HPDE6-E6E7 (cell line): ENCODE measurements at regions not wholly inside any gene's neighbourhood (a gene's known extent, or its start where the extent isn't known, plus 50 kb on each side); places are given as distances from the start of the nearest gene placed in this dataset.
"Not testable (repeated sequence)": the region's sequence is repeated elsewhere in the genome, so short reads cannot be mapped to it uniquely, and the experiment has no call there.

Experiments used
- DNase-seq: peaks from one replicate; pipeline ENCODE4 v3.0.0; 2011; ENCODE audit warnings: missing footprints; ENCODE audit errors: extremely low spot score

DNA sequence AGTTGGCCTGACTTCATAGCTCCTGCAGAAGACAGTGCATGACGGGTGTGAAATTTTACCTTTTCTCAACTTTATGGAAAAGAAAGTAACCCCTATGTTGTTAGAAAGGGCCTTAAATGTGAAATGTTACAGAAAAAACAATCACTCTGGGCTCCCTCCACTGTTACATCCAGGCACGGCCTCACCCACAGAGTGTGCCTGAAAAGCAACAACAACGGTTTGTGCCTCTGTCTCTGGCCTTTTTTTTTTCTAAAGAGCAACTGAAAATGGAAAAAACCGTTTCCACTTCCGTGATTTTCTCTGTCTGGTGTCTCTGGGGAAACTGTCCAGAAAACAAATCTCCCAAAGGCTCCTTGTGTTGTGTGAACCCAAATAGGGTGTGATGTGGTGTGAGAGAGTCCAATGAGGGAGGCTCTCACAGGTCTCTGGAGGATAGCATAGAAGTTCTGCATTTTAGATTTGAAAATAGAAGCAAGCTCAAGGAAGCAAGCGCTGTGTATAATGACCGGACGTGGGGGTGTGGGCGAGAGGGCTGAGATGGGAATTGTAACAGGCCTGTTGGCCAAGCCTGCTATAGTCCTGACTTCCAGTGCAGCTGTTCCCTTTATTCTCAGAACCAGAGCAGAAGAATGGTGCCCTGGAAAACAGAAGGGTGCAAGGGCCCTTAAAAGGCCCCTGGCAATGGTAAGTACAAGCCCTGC lies 221.8 kb upstream of the TUT7 start:
- DNase-seq: no peak

DNA sequence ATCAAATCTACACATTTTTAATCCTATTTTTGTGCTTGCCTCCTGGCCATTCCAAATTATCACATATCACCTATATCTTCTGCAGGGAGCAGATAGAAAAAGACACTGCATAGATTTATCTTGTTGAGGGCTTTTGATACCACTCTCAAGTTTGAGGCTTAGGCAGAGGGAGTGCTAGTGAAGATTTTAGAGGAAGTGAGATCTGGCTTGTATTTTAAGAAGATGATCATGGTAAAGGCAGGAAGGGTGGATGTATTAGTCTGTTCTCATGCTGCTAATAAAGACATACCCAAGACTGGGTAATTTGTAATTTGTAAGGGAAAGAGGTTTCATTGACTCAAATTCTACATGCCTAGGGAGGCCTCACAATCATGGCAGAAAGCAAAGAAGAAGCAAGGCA lies 220.9 kb upstream of the TUT7 start:
- DNase-seq: no peak

DNA sequence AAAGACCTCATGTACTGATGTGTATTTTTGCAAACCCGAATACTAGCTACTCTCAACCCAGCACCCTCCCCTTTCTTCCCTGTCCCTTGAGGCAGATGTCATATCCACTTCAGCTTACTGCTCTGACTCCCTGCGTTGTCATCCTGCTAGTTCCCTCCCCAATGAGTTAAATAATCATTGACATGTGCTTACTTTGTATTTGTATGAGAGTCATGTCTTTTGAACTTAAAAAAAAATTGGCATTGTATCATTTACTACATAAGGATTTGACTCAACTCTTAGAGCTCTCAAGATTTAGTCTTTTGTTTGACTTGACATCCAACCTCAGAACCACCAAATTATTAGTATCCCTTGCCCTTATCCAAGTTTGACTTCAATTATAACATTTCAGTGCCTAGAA lies 219.7 kb upstream of the TUT7 start:
- no peak for DNase-seq

DNA sequence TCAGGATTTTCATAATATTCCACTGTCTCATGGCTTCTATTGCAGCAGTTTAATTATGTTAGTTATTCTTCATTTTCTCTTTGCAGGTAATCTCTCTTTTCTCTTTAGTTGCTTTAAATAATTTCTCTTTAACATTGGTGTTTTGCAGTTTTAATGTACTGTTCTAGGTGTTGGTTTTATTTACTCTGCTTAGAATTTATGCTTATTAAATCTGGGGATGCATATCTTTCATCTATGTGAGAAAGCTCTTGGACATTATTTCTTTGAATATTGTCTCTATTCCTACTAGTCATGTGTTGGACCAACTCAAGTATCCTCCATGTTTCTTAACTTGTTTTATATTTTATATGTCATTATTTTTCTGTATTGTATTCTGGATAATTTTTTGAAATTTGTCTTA lies 218.7 kb upstream of the TUT7 start:
- no peak for DNase-seq

DNA sequence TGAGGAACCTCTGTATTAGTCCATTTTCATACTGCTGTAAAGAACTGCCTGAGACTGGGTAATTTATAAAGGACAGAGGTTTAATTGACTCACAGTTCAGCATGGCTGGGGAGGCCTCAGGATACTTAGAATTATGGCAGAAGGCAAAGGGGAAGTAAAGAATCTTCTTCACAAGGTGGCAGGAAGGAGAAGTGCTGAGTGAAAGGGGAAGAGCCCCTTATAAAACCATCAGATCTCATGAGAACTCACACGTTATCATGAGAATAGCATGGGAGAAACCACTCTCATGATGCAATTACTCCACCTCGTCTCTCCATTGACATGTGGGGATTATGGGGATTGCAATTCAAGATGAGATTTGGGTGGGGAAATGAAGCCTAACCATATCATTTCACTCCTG lies 211.4 kb upstream of the TUT7 start:
- DNase-seq: not testable (repeated sequence)

DNA sequence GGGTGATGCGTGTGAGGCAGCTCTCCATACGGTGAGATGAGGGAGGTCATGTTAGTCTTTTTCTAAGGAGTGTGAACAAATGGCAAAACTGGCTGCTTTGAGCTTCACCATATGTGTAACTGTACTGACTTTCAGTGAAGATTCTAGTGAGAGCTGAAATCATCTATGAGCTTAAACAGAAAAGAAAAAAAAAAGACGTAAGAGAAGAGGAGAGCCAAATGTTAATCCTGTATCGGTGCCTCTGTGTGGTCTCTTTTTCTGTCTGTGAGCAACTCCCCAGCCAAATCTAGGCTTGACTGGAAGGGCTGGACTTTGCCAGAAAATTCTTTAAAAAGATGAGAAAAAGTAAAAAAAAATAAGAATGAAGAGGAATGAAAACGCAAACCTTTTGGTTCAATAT lies 209.7 kb upstream of the TUT7 start:
- DNase-seq: no peak

DNA sequence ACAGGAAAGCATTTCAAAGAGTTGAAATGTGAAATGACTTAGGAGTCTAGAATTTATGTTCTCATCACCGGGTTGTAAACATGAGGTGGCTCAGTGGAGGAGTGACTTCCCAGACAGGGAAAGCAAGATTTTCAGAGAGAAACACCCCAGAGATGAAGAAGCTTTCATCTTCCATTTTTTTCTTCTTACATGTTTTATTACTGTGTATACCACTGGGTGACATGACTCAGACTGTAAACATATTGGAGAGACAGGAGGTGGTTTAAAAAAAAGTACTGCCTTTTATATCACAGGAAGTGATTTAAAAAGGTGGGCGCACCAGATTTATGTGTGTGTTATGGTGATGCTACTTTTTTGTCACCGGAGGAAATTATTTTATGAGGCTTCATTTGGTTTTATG lies 209.1 kb upstream of the TUT7 start:
- DNase-seq: no peak

DNA sequence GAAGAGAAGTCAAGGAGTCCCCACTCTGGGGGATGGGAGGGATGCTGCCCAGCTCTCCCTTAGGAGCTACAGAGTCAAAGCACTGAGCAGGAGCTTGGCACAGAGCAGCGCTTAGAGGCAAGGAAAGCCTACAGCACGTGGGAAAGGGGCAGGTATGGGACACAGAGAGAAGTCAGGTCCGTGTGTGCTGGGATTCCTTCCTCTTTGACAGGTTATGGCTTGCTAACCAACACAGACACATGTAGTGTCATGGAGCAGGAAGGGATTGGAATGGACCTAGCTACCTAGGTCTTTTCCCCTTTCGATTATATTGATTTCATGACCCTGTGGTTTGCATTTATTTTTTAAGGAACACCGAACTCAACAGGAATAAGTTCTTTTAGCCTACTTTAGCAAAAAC lies 208.5 kb upstream of the TUT7 start:
- DNase-seq: no peak

DNA sequence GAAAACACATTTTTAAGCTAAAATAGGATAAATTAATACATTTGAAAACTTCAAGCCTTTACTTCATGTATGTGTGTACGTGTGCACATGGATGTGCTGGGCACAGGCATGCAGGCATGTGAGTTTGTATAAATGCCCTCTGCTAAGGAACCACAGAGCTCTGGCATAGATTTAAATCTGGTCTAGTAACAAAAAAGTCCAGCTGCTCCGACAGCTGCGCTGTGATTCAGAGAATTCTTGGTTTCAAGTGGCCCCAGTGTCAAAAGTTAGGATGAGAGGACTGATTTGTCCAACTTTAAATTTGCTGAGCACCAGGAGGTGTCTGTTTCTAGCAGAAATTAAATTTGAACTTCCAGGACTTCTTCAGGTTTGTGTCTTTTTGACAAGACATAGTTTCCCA lies 203.7 kb upstream of the TUT7 start:
- DNase-seq: no peak

DNA sequence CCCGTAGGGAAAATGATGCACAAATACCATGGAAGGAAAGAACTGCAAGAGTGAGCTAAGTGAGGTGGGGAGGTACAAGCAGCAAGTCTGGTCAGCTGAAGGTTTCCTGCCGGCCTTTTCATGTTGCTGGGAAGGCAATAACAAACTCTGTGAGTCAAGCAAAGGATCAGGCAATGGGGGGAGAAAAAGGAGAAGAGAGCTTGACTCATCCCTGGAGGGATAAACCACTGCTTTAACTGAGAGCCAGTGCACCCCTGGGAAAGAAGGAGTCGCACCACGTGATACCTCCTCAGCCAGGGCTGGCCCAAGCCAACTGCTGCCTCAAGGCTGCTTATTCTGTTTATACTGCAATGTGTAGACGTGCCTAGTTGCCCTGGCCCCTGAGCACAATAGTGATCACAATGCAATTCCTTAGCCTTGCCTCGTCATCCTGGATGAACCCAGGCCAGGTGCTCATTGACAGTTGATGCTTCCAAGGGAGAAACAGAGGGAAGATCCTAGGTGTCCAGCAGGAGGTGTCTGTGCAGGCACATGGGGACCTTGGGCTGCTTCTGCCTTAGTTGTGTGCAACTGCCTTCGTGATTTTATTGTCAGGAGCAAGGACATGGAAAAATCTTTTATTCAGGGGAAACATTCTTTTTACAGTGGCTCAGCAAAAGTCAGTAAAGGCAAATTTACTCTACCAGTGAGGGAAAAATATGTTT lies 203.0 kb upstream of the TUT7 start:
- DNase-seq: peak; percentile 40

DNA sequence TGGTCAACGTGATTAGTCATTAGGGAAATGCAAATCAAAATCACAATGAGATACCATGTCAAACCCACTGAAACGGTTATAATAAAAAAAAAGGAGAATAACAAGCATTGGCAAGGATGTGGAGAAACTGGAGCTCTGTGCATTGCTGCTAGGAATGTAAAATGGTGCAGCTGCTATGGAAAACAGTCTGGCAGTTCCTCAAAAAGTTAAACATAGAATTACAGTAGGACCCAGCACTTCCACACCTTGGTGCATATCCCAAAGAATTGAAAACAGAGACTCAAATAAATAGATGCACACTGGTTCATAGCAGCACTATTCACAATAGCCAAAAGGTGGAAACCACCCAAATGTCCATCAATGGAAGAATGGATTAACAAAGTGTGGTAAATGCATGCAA lies 201.5 kb upstream of the TUT7 start:
- DNase-seq: no peak

DNA sequence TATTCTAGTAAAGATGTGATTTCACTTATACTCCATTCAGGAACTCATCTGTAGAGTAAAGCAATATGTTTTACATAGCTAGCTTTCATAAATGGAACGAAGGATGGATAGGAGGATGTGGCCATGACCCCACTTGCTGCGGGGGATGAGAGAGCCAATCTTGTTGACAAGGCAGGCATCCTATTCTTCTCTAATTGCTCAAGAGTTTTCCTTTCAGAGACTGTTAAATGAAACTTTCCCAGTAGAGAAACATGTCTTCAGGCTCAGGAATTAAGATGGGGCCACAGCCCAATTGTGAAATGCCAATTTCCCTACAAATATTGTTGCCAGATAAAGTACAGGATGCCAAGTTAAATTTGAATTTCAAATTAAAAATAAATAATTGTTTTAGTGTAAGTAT lies 196.2 kb upstream of the TUT7 start:
- DNase-seq: no peak

DNA sequence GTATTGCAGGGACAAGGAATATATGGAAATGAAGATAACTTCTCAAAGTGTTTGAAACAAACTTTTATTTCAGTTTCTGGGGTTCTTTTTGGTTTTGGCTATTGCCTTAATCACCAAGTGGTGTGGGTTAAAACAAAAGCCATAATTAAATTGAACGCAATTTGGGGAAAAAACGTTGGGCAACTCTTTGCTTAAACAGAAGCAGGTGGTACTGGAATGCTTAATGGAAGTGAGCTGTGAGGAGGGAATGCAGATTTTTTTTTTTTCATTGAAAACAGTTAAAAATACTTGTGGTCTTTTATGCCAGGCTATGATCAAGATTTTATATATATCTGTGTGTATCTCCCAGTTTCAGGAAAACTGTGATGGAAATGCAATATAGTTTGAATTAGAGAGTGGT lies 195.7 kb upstream of the TUT7 start:
- DNase-seq: no peak

DNA sequence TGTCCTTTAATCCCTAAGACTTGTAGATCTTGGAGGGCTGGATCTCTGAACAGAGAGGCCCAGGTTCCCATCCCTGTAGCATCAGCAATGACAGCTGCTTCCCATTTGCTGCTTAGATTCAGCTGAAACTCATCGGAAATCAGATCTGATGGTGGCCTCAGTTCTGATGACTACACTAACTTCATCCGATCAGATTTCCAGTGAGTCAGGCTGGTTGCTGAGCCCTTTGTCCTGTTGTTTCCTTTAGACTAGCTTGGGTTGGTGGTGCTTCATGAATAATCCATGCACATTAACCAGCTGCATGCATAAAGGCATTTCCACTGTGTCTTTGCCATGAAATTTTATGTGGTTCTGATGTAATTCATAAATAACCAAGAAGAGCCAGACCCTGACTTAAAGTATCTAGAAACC lies 195.2 kb upstream of the TUT7 start:
- no peak for DNase-seq

DNA sequence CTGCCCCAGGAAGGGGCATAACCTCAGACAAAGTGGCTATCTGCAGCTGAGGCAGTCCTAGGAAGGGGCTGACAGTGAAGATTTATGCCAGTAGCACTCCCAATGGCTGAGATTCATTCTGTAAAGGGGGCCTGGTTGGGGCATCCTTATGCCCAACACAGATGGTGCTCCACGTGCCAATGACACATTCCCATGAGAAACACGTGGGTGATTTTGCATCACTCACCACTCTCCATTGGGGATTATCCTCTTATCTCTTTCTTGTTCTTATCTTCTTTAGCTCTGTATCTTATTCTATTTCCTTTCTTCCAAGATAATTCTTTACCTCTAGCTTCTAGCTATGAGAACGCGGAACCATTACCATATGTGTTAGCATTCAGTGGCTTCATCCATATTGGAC lies 194.0 kb upstream of the TUT7 start:
- DNase-seq: no peak

DNA sequence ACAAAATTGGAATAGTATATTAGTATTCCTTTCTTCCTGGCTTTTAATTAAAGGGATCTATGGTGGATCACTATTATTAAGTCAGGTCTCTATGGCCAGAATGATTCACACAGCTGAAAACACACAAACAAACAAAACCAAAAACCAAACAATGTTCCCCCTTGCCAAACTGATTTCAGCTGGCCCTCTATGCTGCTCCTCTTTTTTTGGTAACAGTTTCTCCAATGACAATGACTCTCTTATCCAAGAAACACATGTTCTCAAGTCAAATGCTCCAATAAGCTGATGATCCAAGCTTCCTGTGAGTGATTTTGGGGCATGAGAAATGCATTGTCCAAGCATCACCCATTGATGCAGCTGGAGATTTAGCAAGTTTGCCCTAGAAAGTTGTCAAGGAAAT lies 193.4 kb upstream of the TUT7 start:
- no peak for DNase-seq

DNA sequence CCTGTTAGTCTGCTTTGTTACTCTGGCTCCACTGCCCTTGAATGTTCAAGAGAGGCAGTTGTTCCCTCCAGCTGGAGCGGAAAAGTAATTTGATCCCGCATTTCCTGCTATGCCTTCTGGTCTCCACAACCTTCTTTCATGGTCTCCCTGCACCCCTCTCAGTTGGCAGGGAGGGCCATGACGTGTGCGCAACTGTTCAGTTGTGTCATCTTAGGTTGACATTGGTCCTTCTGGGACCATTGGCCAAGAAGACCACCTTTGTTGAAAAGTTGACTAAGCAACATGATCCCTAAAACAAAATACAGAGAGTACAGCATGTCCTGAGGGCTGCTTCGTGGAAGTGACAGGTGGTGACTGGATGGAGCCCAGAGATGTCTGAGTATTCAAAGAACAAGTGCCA lies 192.5 kb upstream of the TUT7 start:
- no peak for DNase-seq

DNA sequence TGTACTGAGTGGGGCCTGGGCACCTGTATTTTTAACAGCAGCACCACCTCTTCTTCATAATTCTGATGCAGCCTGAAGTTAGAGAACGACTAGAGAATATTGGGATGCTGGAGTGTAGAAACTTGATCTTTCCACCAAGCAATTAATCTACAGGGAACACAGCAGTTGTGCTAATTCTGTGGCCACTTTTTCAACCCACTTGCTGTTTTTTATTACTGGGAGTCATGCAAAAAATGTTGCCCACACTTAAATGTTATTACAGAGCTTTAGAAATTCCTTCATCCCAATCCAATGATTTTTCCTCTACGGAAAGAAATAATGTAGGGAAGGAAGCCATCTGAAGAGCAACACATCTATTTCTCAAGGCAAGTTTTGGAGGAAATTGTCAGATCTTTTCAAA lies 190.9 kb upstream of the TUT7 start:
- DNase-seq: no peak

DNA sequence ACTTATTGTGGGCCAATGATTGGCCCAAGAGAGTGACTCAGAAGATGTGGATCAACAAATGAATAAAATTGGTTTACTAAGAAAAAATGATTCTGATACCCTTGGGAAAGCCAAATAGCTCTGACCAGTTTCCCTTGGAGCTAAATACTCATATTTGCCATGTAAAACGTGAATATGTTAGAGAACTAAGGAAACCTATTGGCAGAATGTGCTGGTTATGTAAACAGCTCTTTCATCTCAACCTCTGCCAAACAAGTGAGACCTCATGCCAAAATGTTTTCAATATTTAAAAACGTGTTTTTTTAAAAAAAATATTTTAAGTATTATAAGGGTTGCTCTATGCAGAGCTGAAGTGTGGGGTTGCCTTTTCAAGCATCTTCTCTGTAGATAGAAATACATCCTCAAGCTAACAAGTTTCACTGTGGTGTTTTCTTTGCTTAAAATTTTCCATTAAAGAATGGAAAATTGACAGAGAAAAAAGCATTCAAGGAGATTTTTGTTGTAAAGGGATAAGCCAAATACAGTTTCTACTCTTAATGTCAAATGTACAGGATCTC lies 186.9 kb upstream of the TUT7 start:
- DNase-seq: no peak

DNA sequence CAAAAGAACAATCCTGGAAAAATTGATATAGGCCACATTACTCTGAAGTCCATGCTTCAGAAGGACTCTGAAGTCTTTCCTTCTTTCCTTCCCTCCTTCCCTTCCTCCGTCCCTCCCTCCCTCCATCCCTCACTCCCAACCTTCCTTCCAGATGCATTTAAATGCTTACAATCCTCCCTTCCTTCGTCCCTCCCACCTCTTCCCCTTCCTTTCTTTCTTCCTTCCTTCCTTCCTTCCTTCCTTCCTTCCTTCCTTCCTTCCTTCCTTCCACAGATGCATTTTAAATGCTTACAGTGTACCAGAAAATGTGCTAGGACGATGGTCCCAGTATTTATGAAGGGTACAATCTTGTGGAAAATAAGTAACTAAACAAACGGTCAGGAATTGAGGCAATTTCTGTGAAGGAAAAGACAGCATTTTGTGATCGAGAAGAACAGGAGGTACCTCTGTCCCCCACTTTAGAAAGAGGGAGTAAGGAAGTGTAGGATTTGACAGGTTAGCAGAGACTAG lies 181.3 kb upstream of the TUT7 start:
- no peak for DNase-seq

DNA sequence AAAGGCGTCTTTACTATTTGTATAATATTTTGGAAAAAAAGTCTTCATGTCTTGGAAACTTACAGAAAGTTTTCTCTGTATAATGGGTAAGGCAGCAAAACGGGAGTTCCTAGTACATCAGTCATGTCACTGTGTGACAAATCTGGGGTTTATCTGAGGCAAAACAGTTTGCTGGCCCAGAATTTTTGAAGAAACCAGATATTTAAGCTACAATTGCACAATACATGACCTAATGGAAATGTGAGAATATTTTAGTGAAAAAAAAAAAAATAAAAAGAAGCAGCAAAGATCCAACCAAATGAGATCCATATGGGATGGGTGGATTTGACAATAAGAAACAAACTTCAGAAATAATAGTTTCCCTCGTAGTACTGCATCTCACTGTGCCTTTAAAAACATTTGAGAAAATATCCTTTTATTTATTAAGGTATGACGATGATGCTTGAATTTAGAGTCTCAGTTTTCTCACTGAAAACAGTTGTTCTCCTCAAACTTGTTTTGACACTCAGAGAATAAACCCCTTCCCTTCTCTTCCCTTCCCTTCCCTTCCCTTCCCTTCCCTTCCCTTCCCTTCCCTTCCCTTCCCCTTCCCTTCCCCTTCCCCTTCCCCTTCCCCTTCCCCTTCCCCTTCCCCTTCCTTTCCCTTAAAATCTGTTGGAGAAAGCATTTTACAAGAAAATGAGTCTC lies 180.5 kb upstream of the TUT7 start:
- no peak for DNase-seq

DNA sequence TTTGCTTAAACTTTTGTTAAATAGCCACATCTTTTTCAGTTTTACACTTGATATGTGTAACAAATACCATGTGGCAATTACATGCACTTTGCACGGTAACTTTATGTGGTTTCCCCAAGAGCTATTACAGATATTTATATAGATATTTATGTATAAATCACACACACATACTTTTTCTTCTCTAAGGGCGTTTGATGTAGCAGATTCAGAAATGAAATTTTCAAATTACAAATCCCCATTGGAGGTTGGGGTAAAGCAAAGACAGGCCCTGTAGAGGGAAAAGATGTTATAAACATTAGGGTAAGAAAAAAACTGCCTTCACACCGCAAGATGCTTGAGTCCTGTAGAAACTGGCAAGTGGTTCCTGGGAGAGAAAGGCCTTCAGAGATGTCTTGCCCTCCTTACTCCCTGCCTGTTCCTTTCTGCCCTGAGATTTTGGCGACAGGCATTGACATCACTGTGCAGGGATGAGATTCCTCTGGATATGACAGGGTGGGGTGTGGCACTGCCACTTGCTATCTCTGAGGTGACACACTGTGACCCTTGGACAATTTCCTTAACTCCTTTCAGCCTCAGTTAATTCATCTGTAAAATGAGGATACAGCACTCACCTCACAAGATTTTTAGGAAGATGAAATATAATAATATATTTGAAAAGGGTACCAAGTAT lies 177.9 kb upstream of the TUT7 start:
- DNase-seq: no peak
